ENCODE measurements at regions not wholly inside any gene's neighbourhood (a gene's known extent, or its start where the extent isn't known, plus 50 kb on each side); places are given as distances from the start of the nearest gene placed in this dataset.
"Not testable (repeated sequence)": the region's sequence is repeated elsewhere in the genome, so short reads cannot be mapped to it uniquely, and the experiment has no call there.

- DNase-seq: no peak
Observed at GRCh38 chr15:81937189-81937588, 108.6 kb downstream of the MEX3B start.

GRCh38 chr15:81930582-81931369 lies 115.0 kb downstream of the MEX3B start:
- no peak for DNase-seq

- DNase-seq: no peak
Observed at GRCh38 chr15:81929557-81929956, 116.3 kb downstream of the MEX3B start.

GRCh38 chr15:81926981-81927380 lies 118.8 kb downstream of the MEX3B start:
- no peak for DNase-seq

- no peak for DNase-seq
Observed at GRCh38 chr15:81924729-81925128, 121.1 kb downstream of the MEX3B start.

- DNase-seq: no peak
Observed at GRCh38 chr15:81923561-81924350, 122.1 kb downstream of the MEX3B start.

GRCh38 chr15:81922143-81922542 lies 123.7 kb downstream of the MEX3B start:
- DNase-seq: no peak

GRCh38 chr15:81921163-81921562 lies 124.7 kb downstream of the MEX3B start:
- DNase-seq: no peak

- DNase-seq: not testable (repeated sequence)
Observed at GRCh38 chr15:81918767-81919166, 127.1 kb downstream of the MEX3B start.

- no peak for DNase-seq
Observed at GRCh38 chr15:81916451-81916850, 129.4 kb downstream of the MEX3B start.

GRCh38 chr15:81915990-81916389 lies 129.8 kb downstream of the MEX3B start:
- no peak for DNase-seq

- no peak for DNase-seq
Observed at GRCh38 chr15:81914734-81915256, 131.0 kb downstream of the MEX3B start.

- no peak for DNase-seq
Observed at GRCh38 chr15:81914333-81914732, 131.5 kb downstream of the MEX3B start.

GRCh38 chr15:81911022-81911971 lies 134.5 kb downstream of the MEX3B start:
- DNase-seq: no peak

- no peak for DNase-seq
Observed at GRCh38 chr15:81910355-81911021, 135.3 kb downstream of the MEX3B start.

- DNase-seq: no peak
Observed at GRCh38 chr15:81909011-81909358, 136.8 kb downstream of the MEX3B start.

- DNase-seq: no peak
Observed at GRCh38 chr15:81908111-81908510, 137.7 kb downstream of the MEX3B start.

GRCh38 chr15:81907521-81907920 lies 138.3 kb downstream of the MEX3B start:
- DNase-seq: no peak

GRCh38 chr15:81905889-81906288 lies 139.9 kb downstream of the MEX3B start:
- DNase-seq: no peak

- DNase-seq: no peak
Observed at GRCh38 chr15:81901319-81901718, 144.5 kb downstream of the MEX3B start.

GRCh38 chr15:81899730-81900129 lies 146.1 kb downstream of the MEX3B start:
- DNase-seq: no peak

- DNase-seq: no peak
Observed at GRCh38 chr15:81899024-81899423, 146.8 kb downstream of the MEX3B start.

Data from inflammatory macrophage treated with lipopolysaccharide for 1 hour (primary cell).